ENCODE measurements at regions not wholly inside any gene's neighbourhood (a gene's known extent, or its start where the extent isn't known, plus 50 kb on each side); places are given as distances from the start of the nearest gene placed in this dataset.

- no peak for TF ChIP-seq MXI1 (conservative IDR thresholded peaks at IDR 0.05; ENCODE audit: poor library complexity, severe bottlenecking)
- TF ChIP-seq CTCF (IDR thresholded peaks at IDR 0.05; ENCODE audit: poor library complexity, severe bottlenecking), result no peak
- TF ChIP-seq EP300 (conservative IDR thresholded peaks at IDR 0.05; ENCODE audit: poor library complexity, severe bottlenecking), result no peak
- TF ChIP-seq POLR2AphosphoS5 (IDR thresholded peaks at IDR 0.05), result no peak
- no peak for TF ChIP-seq EZH2 (IDR thresholded peaks at IDR 0.05; ENCODE audit: borderline replicate concordance, insufficient read depth, low read length, poor library complexity, severe bottlenecking)
Measured at GRCh38 chr1:102724741-102725140, 383.6 kb downstream of the COL11A1 start.

All from neural cell (in vitro differentiated cells).